ENCODE measurements at regions not wholly inside any gene's neighbourhood (a gene's known extent, or its start where the extent isn't known, plus 50 kb on each side); places are given as distances from the start of the nearest gene placed in this dataset.

GRCh38 chr3:10563396-10563795, 58.0 kb upstream of the ATP2B2 start:
- no peak for TF ChIP-seq RAD21 (IDR thresholded peaks at IDR 0.05; ENCODE audit: low read length)
- TF ChIP-seq EZH2phosphoT487 (IDR thresholded peaks at IDR 0.05; ENCODE audit: borderline replicate concordance, low read depth), result no peak
- no peak for TF ChIP-seq CTCF (IDR thresholded peaks at IDR 0.05)
- TF ChIP-seq RCOR1 (IDR thresholded peaks at IDR 0.05; ENCODE audit: low read length), result no peak
- TF ChIP-seq EP300 (IDR thresholded peaks at IDR 0.05; ENCODE audit: borderline replicate concordance in 1 of 2, low read depth in 1 of 2, low read length in 1 of 2), result no peak
- no peak for TF ChIP-seq IRF3 (IDR thresholded peaks at IDR 0.05; ENCODE audit: low read depth, low read length)
- no peak for TF ChIP-seq USF2 (IDR thresholded peaks at IDR 0.05; ENCODE audit: borderline replicate concordance, low read depth, low read length)
- TF ChIP-seq GABPA (IDR thresholded peaks at IDR 0.05; ENCODE audit: low read depth), result no peak
